ENCODE measurements at regions not wholly inside any gene's neighbourhood (a gene's known extent, or its start where the extent isn't known, plus 50 kb on each side); places are given as distances from the start of the nearest gene placed in this dataset.

- no peak for DNase-seq
These were observed 369.8 kb upstream of the FAT3 start for GRCh38 chr11:91854780-91855179.

GRCh38 chr11:91854171-91854570 lies 370.4 kb upstream of the FAT3 start:
- DNase-seq, result no peak

GRCh38 chr11:91851908-91852307 lies 372.7 kb upstream of the FAT3 start:
- no peak for DNase-seq

GRCh38 chr11:91850533-91851275 lies 373.9 kb upstream of the FAT3 start:
- DNase-seq, result peak; percentile 72

GRCh38 chr11:91850021-91850420 lies 374.6 kb upstream of the FAT3 start:
- no peak for DNase-seq

GRCh38 chr11:91846649-91847048 lies 378.0 kb upstream of the FAT3 start:
- DNase-seq, result no peak

GRCh38 chr11:91846002-91846401 lies 378.6 kb upstream of the FAT3 start:
- no peak for DNase-seq

- DNase-seq, result no peak
These were observed 383.9 kb upstream of the FAT3 start for GRCh38 chr11:91840640-91841240.

- DNase-seq, result no peak
These were observed 386.9 kb upstream of the FAT3 start for GRCh38 chr11:91837411-91838330.

GRCh38 chr11:91835051-91835560 lies 389.5 kb upstream of the FAT3 start:
- DNase-seq, result no peak

- no peak for DNase-seq
These were observed 395.7 kb upstream of the FAT3 start for GRCh38 chr11:91828901-91829300.

- DNase-seq, result no peak
These were observed 398.8 kb upstream of the FAT3 start for GRCh38 chr11:91825777-91826176.

GRCh38 chr11:91823252-91823830 lies 401.3 kb upstream of the FAT3 start:
- DNase-seq, result no peak

GRCh38 chr11:91822805-91823204 lies 401.8 kb upstream of the FAT3 start:
- DNase-seq, result no peak

- DNase-seq, result no peak
These were observed 403.9 kb upstream of the FAT3 start for GRCh38 chr11:91820709-91821108.

GRCh38 chr11:91819777-91820176 lies 404.8 kb upstream of the FAT3 start:
- no peak for DNase-seq

GRCh38 chr11:91819195-91819594 lies 405.4 kb upstream of the FAT3 start:
- DNase-seq, result no peak

GRCh38 chr11:91817996-91818395 lies 406.6 kb upstream of the FAT3 start:
- no peak for DNase-seq

GRCh38 chr11:91813263-91813662 lies 411.4 kb upstream of the FAT3 start:
- no peak for DNase-seq

- DNase-seq, result no peak
These were observed 413.7 kb upstream of the FAT3 start for GRCh38 chr11:91810871-91811270.

- DNase-seq, result no peak
These were observed 419.3 kb upstream of the FAT3 start for GRCh38 chr11:91805293-91805692.

GRCh38 chr11:91804042-91804441 lies 420.6 kb upstream of the FAT3 start:
- DNase-seq, result peak; percentile 53

- no peak for DNase-seq
These were observed 422.1 kb upstream of the FAT3 start for GRCh38 chr11:91802475-91802874.
